NCI-H446 (cell line): ENCODE measurements at regions not wholly inside any gene's neighbourhood (a gene's known extent, or its start where the extent isn't known, plus 50 kb on each side); places are given as distances from the start of the nearest gene placed in this dataset.

Source experiments
- DNase-seq, 2 experiments: peaks; one replicate each; lab custom pipeline; 2025; lab: John Stamatoyannopoulos, UW

- DNase-seq: no peak
Observed at GRCh38 chr13:74084375-74084935, 49.7 kb downstream of the KLF12 start.

GRCh38 chr13:74082741-74083160 lies 51.5 kb downstream of the KLF12 start:
- no peak for DNase-seq

GRCh38 chr13:74080762-74081161 lies 53.4 kb downstream of the KLF12 start:
- no peak for DNase-seq

GRCh38 chr13:74077792-74078191 lies 56.4 kb downstream of the KLF12 start:
- no peak for DNase-seq

- DNase-seq: no peak
Observed at GRCh38 chr13:74077375-74077774, 56.8 kb downstream of the KLF12 start.

- DNase-seq: no peak
Observed at GRCh38 chr13:74074723-74075122, 59.5 kb downstream of the KLF12 start.

- DNase-seq: no peak
Observed at GRCh38 chr13:74073274-74073673, 60.9 kb downstream of the KLF12 start.

GRCh38 chr13:74070513-74070912 lies 63.7 kb downstream of the KLF12 start:
- no peak for DNase-seq

- no peak for DNase-seq
Observed at GRCh38 chr13:74070065-74070464, 64.1 kb downstream of the KLF12 start.

- DNase-seq: no peak
Observed at GRCh38 chr13:74068471-74068870, 65.7 kb downstream of the KLF12 start.

- no peak for DNase-seq
Observed at GRCh38 chr13:74067818-74068217, 66.4 kb downstream of the KLF12 start.

- no peak for DNase-seq
Observed at GRCh38 chr13:74066937-74067336, 67.3 kb downstream of the KLF12 start.

GRCh38 chr13:74064805-74065312 lies 69.3 kb downstream of the KLF12 start:
- DNase-seq: no peak

- no peak for DNase-seq
Observed at GRCh38 chr13:74063533-74064100, 70.6 kb downstream of the KLF12 start.

- no peak for DNase-seq
Observed at GRCh38 chr13:74062933-74063332, 71.3 kb downstream of the KLF12 start.

- DNase-seq: no peak
Observed at GRCh38 chr13:74061926-74062595, 72.1 kb downstream of the KLF12 start.

GRCh38 chr13:74056801-74057542 lies 77.2 kb downstream of the KLF12 start:
- DNase-seq: no peak

GRCh38 chr13:74052402-74052928 lies 81.7 kb downstream of the KLF12 start:
- DNase-seq: no peak

- no peak for DNase-seq
Observed at GRCh38 chr13:74048756-74049155, 85.4 kb downstream of the KLF12 start.

- DNase-seq: no peak
Observed at GRCh38 chr13:74047931-74048600, 86.1 kb downstream of the KLF12 start.

- no peak for DNase-seq
Observed at GRCh38 chr13:74046431-74046830, 87.8 kb downstream of the KLF12 start.

- DNase-seq: no peak
Observed at GRCh38 chr13:74045583-74045982, 88.6 kb downstream of the KLF12 start.
